CD4-positive, alpha-beta memory T cell (primary cell): ENCODE measurements at regions not wholly inside any gene's neighbourhood (a gene's known extent, or its start where the extent isn't known, plus 50 kb on each side); places are given as distances from the start of the nearest gene placed in this dataset.

ENCODE experiments used
- CTCF ChIA-PET: fragments of 350-600 bp; sonication (Branson Sonifier 250); formaldehyde crosslinking; loops from one replicate; lab custom pipeline; 2021; ENCODE audit warnings: inconsistent platforms; ENCODE audit not compliant: partially characterized antibody; lab: Charles Lee
- POLR2A ChIA-PET: fragments of 350-600 bp; sonication (Branson Sonifier 250); formaldehyde crosslinking; loops from one replicate; lab custom pipeline; 2021; ENCODE audit not compliant: partially characterized antibody; lab: Charles Lee
- DNase-seq, 5 donors: peaks; one replicate each; pipeline versions ENCODE4 v3.0.0 to v3.0.0-alpha.2; 2020 to 2022; ENCODE audit warnings: mixed read lengths in 1 of 5
- H3K27ac ChIP-seq: one replicate; pipeline ENCODE4 v1.7.0; 2013; ENCODE audit warnings: low read depth, low read length
- H3K27me3 ChIP-seq: 2 replicates; pipeline ENCODE4 v1.7.0; 2013; ENCODE audit warnings: mild to moderate bottlenecking, low read length, moderate library complexity; ENCODE audit not compliant: insufficient read depth
- H3K36me3 ChIP-seq: 2 replicates; pipeline ENCODE4 v1.7.0; 2013; ENCODE audit warnings: mild to moderate bottlenecking, low read length, moderate library complexity; ENCODE audit not compliant: insufficient read depth
- H3K4me1 ChIP-seq: 2 replicates; pipeline ENCODE4 v1.7.0; 2013; ENCODE audit warnings: mild to moderate bottlenecking, low read length, moderate library complexity; ENCODE audit not compliant: insufficient read depth
- H3K4me3 ChIP-seq, 2 donors: one replicate each; pipeline ENCODE4 v1.7.0; 2013; ENCODE audit warnings: low read length in 2 of 2, mild to moderate bottlenecking in 1 of 2
- H3K9me3 ChIP-seq, 2 donors: one replicate each; pipeline ENCODE4 v1.7.0; 2013; ENCODE audit warnings: low read length in 2 of 2, control low read depth in 1 of 2; ENCODE audit not compliant: control insufficient read depth in 1 of 2
- H3K27ac Mint-ChIP-seq, 7 donors: one replicate each; pipeline ENCODE4 v1.8.0; 2020 to 2021; ENCODE audit warnings: mixed read lengths in 7 of 7, mild to moderate bottlenecking in 6 of 7, inconsistent platforms in 3 of 7, moderate library complexity in 3 of 7
- H3K27me3 Mint-ChIP-seq, 2 donors: one replicate each; pipeline ENCODE4 v1.8.0; 2020 to 2021; ENCODE audit warnings: mixed read lengths in 2 of 2
- H3K36me3 Mint-ChIP-seq, 2 donors: one replicate each; pipeline ENCODE4 v1.8.0; 2020 to 2021; ENCODE audit warnings: mixed read lengths in 2 of 2, inconsistent platforms in 1 of 2, mild to moderate bottlenecking in 1 of 2
- H3K4me1 Mint-ChIP-seq, 4 donors: one replicate each; pipeline ENCODE4 v1.8.0; 2020 to 2021; ENCODE audit warnings: mixed read lengths in 4 of 4, mild to moderate bottlenecking in 1 of 4
- H3K4me3 Mint-ChIP-seq, 8 donors: one replicate each; pipeline ENCODE4 v1.8.0; 2020 to 2021; ENCODE audit warnings: mixed read lengths in 8 of 8, mild to moderate bottlenecking in 7 of 8, moderate library complexity in 6 of 8, inconsistent platforms in 3 of 8
- H3K9me3 Mint-ChIP-seq, 8 donors: one replicate each; pipeline ENCODE4 v1.8.0; 2020 to 2021; ENCODE audit warnings: mixed read lengths in 8 of 8, mild to moderate bottlenecking in 5 of 8, inconsistent platforms in 3 of 8, moderate library complexity in 1 of 8
- intact Hi-C: fragments of 100-400 bp; cut with micrococcal nuclease; formaldehyde crosslinking; loops from one replicate; pipeline ENCODE4 v1.15.1; 2023

- no peak overlapping the region for H3K27ac Mint-ChIP-seq
- no peaks in the 10 kb centered on the region for H3K9me3 ChIP-seq
- H3K36me3 ChIP-seq = no peaks in the 10 kb centered on the region
- no peaks in the 10 kb centered on the region for H3K9me3 Mint-ChIP-seq
- intact Hi-C loops = no loop called here
- CTCF ChIA-PET = no interaction called here
- no peak overlapping the region for H3K4me3 ChIP-seq
- no peaks in the 10 kb centered on the region for H3K4me1 ChIP-seq
- POLR2A ChIA-PET = no interaction called here
- H3K27ac ChIP-seq = no peak overlapping the region
- H3K4me3 Mint-ChIP-seq = no peak overlapping the region
- H3K36me3 Mint-ChIP-seq = no peaks in the 10 kb centered on the region
- no peaks in the 10 kb centered on the region for H3K27me3 Mint-ChIP-seq
- H3K27me3 ChIP-seq = no peaks in the 10 kb centered on the region
- peaks cover 0 to 13% (median 0%) of the 10 kb centered on the region in 4 donors for H3K4me1 Mint-ChIP-seq
- no peak for DNase-seq
These were observed 75.1 kb upstream of the UTY start for GRCh38 chrY:13554949-13555348.

- no peak for DNase-seq
- H3K4me3 Mint-ChIP-seq = peak overlapping the region in 2 of 8 donors; percentile 30 to 57
- intact Hi-C loops = no loop called here
These were observed 72.7 kb upstream of the UTY start for GRCh38 chrY:13552393-13553116.

GRCh38 chrY:13551246-13551645 is 71.4 kb upstream of the UTY start:
- ChIA-PET CTCF (no interaction called here), POLR2A (no interaction called here)
- no peaks in the 10 kb centered on the region for H3K9me3 Mint-ChIP-seq
- Histone ChIP-seq H3K27ac (no peak overlapping the region), H3K4me3 (no peak overlapping the region), H3K36me3 (no peaks in the 10 kb centered on the region), H3K4me1 (no peaks in the 10 kb centered on the region), H3K9me3 (no peaks in the 10 kb centered on the region), H3K27me3 (no peaks in the 10 kb centered on the region)
- no peaks in the 10 kb centered on the region for H3K36me3 Mint-ChIP-seq
- H3K4me3 Mint-ChIP-seq = no peak overlapping the region
- peaks cover 0 to 13% (median 0%) of the 10 kb centered on the region in 4 donors for H3K4me1 Mint-ChIP-seq
- DNase-seq = no peak
- no peak overlapping the region for H3K27ac Mint-ChIP-seq
- H3K27me3 Mint-ChIP-seq = no peaks in the 10 kb centered on the region
- intact Hi-C loops = no loop called here

More at GRCh38 chrY:13552393-13553116, 72.7 kb upstream of the UTY start:
- Histone ChIP-seq H3K9me3 (no peaks in the 10 kb centered on the region), H3K27me3 (no peaks in the 10 kb centered on the region), H3K4me3 (peak overlapping the region in 1 of 2 donors; percentile 24), H3K4me1 (no peaks in the 10 kb centered on the region), H3K36me3 (no peaks in the 10 kb centered on the region), H3K27ac (no peak overlapping the region)
- Mint-ChIP-seq H3K9me3 (no peaks in the 10 kb centered on the region), H3K4me1 (peaks cover 0 to 13% (median 0%) of the 10 kb centered on the region in 4 donors), H3K27ac (no peak overlapping the region), H3K27me3 (no peaks in the 10 kb centered on the region), H3K36me3 (no peaks in the 10 kb centered on the region)
- CTCF ChIA-PET = no interaction called here
- POLR2A ChIA-PET = no interaction called here

- H3K4me3 Mint-ChIP-seq = no peak overlapping the region
- H3K36me3 Mint-ChIP-seq = no peaks in the 10 kb centered on the region
- H3K27me3 Mint-ChIP-seq = no peaks in the 10 kb centered on the region
- H3K27ac Mint-ChIP-seq = no peak overlapping the region
- no peak for DNase-seq
- intact Hi-C loops = no loop called here
- CTCF ChIA-PET = no interaction called here
- POLR2A ChIA-PET = no interaction called here
- Histone ChIP-seq H3K4me3 (no peak overlapping the region), H3K27me3 (no peaks in the 10 kb centered on the region), H3K36me3 (no peaks in the 10 kb centered on the region), H3K27ac (no peak overlapping the region), H3K4me1 (no peaks in the 10 kb centered on the region), H3K9me3 (no peaks in the 10 kb centered on the region)
- H3K4me1 Mint-ChIP-seq = no peaks in the 10 kb centered on the region
- H3K9me3 Mint-ChIP-seq = peaks cover 0 to 4% (median 0%) of the 10 kb centered on the region in 8 donors
These were observed 64.7 kb upstream of the UTY start for GRCh38 chrY:13544491-13544890.

- Histone ChIP-seq H3K4me1 (no peaks in the 10 kb centered on the region), H3K36me3 (no peaks in the 10 kb centered on the region), H3K27me3 (no peaks in the 10 kb centered on the region), H3K27ac (no peak overlapping the region), H3K4me3 (no peak overlapping the region), H3K9me3 (no peaks in the 10 kb centered on the region)
- ChIA-PET POLR2A (no interaction called here), CTCF (no interaction called here)
- H3K27me3 Mint-ChIP-seq = peaks cover 2% of the 10 kb centered on the region in 2 donors
- H3K9me3 Mint-ChIP-seq = peaks cover 0 to 4% (median 0%) of the 10 kb centered on the region in 8 donors
- no peak for DNase-seq
- no peaks in the 10 kb centered on the region for H3K4me1 Mint-ChIP-seq
- H3K27ac Mint-ChIP-seq = no peak overlapping the region
- H3K36me3 Mint-ChIP-seq = no peaks in the 10 kb centered on the region
- intact Hi-C loops = no loop called here
- H3K4me3 Mint-ChIP-seq = no peak overlapping the region
These were observed 58.1 kb upstream of the UTY start for GRCh38 chrY:13537919-13538318.
